AG10803 (cell line): ENCODE measurements at regions not wholly inside any gene's neighbourhood (a gene's known extent, or its start where the extent isn't known, plus 50 kb on each side); places are given as distances from the start of the nearest gene placed in this dataset.

ENCODE experiments used
- DNase-seq: peaks from one replicate; pipeline ENCODE4 v3.0.0; 2010; ENCODE audit warnings: low read depth
- H3K4me3 ChIP-seq: 2 replicates; pipeline ENCODE4 v1.5.1; 2011; ENCODE audit warnings: mild to moderate bottlenecking, low read length, control low read depth
- CTCF ChIP-seq: conservative IDR thresholded peaks from 2 replicates; pipeline ENCODE4 v1.5.1; 2011; ENCODE audit warnings: mild to moderate bottlenecking, low read length, control low read depth, inconsistent platforms

DNA sequence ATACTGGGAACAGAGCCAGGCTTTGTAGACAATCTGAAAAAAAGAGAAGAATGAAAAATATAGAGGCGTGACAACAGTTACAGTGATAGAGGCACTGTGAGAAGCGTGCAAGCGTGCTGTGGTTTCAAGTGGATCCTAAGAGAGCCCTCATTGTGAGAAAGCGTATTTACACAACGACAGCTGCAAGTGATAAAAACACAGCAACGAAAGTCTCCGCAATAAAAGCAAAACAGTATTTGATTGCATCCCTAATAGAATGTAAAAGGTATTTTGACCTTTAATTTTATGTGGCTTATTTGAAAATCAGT is 642.7 kb upstream of the ARGLU1 start:
- peak; percentile 51 for DNase-seq
- peak overlapping the region; percentile 3; the same call in 1 of the 2 replicates for H3K4me3 ChIP-seq
- no peak for TF ChIP-seq CTCF

DNA sequence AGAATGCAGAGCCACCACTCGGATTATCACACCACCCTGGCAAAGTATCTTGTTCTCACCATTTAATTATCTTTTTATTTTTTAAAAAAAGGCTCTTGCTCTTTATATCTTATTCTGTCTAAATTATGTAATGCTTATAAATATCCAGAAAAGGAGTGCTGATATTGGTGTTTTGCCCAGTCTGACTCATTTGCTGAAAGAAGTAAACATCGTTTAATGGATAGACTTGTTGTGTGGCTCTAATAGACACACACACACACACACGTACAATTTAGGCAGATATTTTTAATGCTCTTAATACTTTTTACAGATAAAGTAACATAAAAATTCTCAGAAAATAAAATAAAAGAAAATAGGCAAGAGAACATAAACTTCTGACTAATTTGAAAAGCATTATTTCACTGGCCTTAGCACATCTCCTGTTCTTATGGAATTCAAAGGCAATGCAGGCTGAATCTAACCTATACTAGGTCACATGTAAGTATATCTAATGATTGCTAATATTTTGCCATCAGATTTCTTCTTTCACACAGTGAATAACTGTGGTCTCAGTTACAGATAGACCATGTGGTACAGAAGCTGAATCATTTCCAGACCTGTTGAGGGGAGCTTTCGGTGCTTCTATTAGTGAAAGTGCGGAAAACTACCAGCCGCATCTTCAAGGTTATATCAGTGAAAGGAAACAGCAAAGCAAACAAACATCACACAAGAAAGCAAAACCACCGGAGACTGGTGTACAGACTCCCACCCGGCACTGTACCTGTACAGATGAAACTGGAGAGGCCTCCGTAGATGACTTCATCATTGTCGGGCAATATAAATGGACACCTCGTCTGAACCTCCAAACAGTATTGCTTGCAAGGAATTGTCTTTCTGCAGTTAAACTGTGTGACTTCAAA is 642.1 kb upstream of the ARGLU1 start:
- H3K4me3 ChIP-seq, result peak overlapping the region; percentile 3; the same call in 1 of the 2 replicates
- no peak for TF ChIP-seq CTCF
- peak; percentile 31 for DNase-seq

- TF ChIP-seq CTCF, result no peak
- DNase-seq, result no peak
These were observed 641.0 kb upstream of the ARGLU1 start for GRCh38 chr13:107208889-107209288.

GRCh38 chr13:107205318-107206104 is 637.6 kb upstream of the ARGLU1 start:
- no peak overlapping the region for H3K4me3 ChIP-seq
- peak; percentile 92 for TF ChIP-seq CTCF
- DNase-seq, result peak; percentile 56

More at GRCh38 chr13:107208889-107209288, 641.0 kb upstream of the ARGLU1 start:
- no peak overlapping the region for H3K4me3 ChIP-seq

DNA sequence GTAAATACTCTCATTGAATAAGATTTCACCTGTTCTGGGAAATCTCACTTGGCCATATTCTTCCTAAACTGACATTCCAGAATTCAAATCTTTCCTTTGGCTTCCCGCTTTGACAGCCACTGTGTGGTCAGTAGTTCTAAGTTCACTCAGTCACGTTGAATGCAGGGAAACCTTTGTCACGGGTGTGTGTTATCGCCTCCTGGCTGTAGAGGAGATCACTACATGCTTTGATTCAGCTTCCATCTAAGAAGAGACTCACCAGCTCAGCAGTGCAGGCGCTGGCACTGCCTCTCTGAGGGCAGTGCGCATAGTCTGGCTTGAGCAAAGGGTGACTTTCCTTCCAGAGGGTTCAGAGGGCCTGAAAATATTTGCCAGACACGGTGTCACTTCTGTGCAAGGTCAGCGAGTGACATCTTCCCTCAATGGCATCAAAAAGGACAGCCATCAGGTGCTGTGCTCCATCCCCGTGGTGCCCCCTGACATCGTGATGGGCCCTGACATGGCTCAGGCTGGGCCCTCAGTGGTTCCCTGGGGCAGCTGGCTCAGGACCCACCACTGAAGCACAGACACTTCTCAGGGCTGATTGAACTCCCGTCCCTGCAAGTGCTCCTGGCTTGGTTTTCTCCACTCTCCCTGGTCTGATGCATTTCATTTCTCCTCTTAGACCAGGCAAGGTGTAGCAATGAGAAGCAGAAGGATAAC is 635.4 kb upstream of the ARGLU1 start:
- peak; percentile 29 for TF ChIP-seq CTCF
- peak; percentile 1 for DNase-seq
- no peak overlapping the region for H3K4me3 ChIP-seq

GRCh38 chr13:107202371-107203023 is 634.6 kb upstream of the ARGLU1 start:
- H3K4me3 ChIP-seq, result no peak overlapping the region
- no peak for TF ChIP-seq CTCF
- peak; percentile 7 for DNase-seq
